HT1080 (cell line): ENCODE measurements at regions not wholly inside any gene's neighbourhood (a gene's known extent, or its start where the extent isn't known, plus 50 kb on each side); places are given as distances from the start of the nearest gene placed in this dataset.

ENCODE experiments used
- DNase-seq: peaks from one replicate; pipeline ENCODE4 v3.0.0-alpha.2; 2015; ENCODE audit warnings: low read depth

DNA sequence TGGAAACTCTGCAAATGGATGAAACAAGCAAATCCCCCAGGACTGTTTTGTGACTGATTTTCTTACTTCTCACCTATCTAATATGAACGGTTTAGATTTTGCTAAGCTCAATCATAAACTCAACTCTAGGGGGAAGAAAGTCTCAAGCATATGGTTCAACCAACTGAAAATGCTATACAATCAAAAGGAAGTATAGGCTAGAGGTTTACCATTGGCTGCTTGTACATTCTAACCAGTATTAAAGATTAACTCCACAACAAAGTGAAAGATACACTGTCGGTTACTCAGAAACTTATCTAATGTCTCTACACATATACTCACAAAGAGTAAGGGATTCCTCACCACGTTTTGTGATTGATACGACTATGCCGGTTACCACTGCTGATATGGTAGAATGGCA lies 281.8 kb upstream of the SOX5 start:
- no peak for DNase-seq

DNA sequence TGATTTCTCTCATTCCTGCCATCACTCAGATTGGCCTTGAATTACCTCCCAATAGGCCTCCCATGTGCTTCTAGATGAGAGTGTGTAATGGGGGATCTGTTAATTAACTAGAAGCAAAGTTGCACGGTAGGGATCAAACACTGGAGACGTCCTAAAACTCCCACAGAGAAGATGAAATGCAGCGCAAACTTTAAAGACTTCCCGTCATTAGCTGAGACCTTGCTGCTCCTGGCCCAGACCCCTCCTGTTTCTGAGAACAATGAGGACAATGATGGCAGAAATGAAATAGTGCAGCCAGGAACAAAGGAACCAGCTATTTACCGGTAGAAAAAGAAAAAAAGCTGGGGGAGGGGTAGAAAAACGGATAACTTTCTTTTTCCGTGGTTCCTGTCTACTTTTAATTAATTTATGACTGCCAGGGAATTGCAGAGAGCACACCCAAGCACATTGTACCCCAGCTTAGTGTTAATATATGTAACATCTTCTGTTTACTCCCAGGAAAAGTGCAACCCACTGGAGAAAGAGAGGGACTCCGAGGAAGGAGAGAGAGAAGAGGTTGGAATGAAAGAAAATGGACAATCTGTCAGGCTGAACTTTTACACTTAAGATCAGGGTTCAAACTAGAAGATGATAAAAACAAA lies 280.7 kb upstream of the SOX5 start:
- DNase-seq = no peak

DNA sequence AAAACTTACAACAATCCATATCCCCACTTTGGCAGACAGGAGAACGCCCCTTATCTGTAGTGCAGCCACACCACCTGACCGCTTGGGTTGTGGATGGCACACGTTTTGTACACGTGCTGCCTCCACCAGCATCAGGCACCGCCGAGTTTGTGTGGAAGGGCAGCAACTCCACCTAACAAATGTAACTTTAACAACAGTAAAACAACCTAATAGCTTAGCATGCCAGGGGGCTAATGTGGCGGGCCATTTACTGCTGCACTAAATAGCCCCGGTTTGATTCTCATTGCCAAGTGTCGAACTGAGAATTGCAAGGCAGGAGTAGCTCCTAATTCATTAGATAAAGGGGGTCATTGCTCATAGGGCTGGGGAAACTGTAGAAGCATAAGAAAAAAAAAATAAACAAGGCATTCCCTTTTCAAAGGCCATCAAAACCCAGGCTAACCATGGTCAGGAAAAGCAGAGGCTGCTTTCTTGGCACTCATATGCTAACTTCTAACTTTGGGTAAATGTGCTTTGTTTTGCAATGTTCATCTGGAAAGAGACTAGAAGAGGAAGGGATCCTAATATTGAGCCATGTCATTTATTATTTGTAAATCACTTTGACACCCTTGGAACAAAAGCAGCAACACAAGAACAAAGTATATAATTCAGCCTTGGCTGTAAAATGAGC lies 279.7 kb upstream of the SOX5 start:
- no peak for DNase-seq

DNA sequence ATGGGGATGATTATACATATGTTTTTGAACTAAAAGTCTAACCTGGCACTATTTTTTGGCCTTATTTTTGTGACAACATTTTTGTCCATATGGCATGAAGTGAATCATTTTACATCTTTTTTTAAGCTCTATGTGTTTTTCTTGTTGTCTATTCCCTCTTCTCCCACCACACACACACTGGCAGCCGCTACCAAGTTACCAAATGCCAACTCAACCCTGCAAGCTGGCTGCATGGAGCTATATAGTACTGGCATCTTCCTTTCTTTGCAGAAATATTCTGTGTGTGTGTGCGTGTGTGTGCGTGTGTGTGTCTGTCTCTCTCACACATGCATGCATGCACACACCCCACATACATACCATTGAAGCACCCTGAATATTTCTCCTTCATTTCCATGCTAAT lies 278.9 kb upstream of the SOX5 start:
- no peak for DNase-seq

GRCh38 chr12:24227551-24227950 lies 278.1 kb upstream of the SOX5 start:
- DNase-seq = no peak

DNA sequence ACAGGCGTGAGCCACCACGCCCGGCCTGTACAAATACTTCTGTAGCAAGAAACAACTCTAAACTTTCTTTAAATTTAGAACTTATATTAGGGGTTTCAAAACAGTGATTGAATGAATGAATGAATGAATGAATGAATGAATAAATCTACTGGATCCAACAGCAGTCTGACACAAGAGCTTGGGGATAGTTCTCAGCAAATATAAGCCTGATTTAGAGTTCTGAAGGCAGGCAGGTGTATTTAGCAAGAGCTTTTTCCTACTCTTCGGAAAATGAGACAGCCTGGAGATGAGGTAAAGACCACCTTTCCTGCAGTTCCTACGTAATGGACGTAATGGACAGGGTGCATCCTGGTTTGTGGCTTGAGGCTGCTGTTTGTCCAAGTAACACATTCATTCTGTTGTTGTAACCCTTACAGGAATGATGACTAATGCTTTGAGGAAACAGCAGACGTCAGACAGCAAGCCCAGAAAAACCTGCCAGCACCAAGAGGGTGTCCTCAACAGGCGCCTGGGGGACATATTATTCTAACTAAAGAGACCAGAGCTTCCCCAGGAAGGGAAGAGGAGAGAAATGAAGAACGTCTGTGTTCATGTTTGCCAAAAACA lies 277.4 kb upstream of the SOX5 start:
- peak; percentile 64 for DNase-seq

- DNase-seq = no peak
Measured at GRCh38 chr12:24224401-24224800, 274.9 kb upstream of the SOX5 start.

DNA sequence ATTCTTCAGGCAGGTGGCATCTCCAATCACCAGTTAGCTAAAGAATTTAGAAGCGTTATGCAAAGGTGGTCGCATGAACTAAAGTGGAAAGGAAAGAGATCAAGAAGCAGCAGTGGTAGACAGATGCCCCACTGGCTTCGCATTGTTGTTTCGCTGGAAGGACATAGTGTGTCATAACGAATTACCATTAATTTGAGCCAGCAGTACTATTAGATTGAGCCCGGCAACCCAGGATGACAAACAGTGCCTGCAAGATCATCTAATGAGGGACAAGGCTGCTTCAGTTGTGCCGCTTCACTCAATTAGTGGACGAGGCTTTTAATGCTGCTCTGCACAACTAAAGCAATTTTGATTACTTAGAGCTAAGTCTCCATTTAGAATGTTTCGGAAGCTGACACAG lies 274.5 kb upstream of the SOX5 start:
- no peak for DNase-seq

DNA sequence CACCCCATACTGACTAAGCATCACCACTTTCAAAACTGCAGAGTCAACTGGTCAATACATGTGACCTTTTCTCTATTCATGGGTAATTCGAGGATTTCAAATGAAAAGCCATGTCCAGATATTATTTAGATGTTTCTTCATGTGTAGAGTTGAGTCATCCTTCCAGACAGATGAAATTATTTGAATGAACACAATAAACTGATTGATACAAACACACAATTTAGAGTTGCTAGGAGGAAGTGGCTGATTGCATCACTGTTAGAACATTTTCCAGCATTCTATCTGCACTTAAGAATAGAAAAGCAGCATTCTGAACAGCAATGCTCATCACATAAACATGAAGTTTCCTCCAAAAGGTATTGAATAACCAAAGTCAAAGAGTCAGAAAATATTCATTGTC lies 273.5 kb upstream of the SOX5 start:
- peak; percentile 48 for DNase-seq

GRCh38 chr12:24212496-24212895 lies 263.0 kb upstream of the SOX5 start:
- DNase-seq = no peak

GRCh38 chr12:24206621-24207020 lies 257.2 kb upstream of the SOX5 start:
- no peak for DNase-seq

DNA sequence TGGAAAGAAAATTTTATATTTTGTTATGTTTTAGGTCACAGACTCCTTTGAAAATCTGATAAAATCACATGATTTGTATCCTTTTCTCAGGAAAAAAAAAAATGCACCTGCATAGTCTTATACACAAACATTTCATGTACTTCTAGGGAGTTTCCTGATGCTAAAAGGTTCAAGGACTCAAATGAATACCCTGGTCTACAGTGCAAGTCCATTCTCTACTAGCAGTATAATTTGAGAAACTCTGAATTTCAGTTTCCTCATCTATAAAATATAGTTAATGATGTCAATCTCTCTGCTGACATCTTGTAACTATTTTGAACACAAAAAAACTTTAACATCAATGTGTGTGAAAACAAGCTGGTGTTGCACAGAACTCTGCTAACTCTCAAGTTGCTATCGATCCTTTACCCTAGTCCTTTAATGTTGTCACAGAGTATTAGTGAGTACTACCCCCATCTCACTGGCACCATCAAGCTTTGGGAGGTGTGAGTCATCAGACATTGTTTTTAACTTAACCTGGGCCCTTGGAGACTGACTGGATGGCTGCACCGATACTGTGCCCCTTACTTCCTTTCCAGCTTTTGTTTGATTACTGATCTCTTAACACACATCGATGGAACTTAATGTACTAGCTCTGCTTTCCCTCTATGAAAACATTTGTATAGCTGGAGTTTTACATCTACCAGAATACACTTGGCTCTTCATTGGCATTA lies 251.9 kb upstream of the SOX5 start:
- peak; percentile 1 for DNase-seq

GRCh38 chr12:24200010-24200409 lies 250.5 kb upstream of the SOX5 start:
- DNase-seq = no peak

GRCh38 chr12:24198936-24199671 lies 249.6 kb upstream of the SOX5 start:
- DNase-seq = no peak

DNA sequence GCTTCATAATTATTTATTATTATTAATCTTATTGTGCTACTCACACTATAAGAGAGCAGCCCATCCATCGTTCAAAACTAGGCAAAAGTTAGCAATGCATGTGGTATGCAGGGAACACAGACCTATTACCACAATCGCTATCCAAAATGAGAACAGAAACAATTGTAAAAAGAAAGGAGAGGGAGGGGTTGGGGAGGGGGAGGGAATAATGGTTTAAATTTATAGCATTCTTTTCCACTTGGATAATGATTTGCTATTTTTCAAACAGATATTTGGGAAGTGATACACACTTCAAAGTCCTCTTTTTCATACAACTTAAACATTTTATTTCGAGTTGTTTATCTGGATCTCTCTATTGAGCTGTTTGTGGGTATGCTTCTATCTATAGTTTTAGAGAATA lies 248.6 kb upstream of the SOX5 start:
- DNase-seq = no peak

- DNase-seq = no peak
Measured at GRCh38 chr12:24197532-24197931, 248.1 kb upstream of the SOX5 start.

DNA sequence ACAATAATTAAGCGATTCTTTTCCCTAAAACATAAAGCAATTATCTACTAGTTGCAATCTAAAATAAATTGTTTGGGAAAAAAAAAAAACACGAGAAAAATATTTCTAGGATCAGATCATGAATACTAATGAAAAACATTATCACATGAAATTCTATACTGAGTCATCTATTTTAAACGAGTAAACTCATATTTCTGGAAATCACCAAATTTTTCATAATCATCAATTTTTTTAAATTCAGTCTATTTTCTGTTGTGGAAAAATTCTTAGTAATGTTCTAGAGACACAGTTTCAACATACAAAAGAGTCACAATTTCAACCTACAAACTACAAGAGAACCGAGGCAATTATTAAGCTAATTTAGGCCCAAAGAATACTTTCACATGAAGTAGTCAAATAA lies 245.6 kb upstream of the SOX5 start:
- DNase-seq = no peak

DNA sequence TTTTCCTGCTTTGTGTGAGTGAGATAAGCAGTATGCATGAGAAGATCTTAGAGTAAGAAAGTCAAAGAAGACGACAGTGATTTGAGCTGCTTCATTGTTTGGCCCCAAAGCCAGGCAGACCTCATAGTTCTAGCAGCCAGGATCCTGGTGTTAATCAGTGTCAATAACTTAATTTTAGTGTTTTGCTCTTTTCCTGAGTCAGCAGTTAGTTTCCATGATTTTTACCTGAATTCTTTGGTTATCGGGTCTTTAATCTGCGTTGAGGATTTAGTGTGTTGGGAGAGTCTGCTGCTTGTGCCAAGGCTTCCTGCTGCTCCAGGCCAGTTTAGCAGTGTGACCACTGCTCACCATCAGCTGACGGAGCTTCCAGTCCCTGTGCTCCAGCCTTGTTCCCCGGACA lies 241.6 kb upstream of the SOX5 start:
- DNase-seq = no peak

DNA sequence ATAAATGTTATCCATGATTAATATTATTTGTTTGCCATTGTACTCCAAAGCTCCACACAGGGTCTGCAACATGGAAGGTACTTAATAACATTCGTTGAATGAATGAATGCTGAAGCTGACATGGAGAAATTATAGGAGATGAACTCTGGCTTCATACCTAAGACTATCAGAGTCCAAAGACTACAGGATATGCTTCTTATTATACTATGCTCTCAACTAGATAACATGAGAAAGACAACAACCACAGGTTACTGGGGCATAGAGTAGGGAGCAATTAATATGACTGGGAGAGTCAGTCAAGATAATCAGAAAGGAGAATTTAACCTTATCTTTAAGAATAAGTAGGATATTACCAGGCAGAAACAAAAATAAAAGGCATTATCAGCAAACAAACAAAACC lies 236.3 kb upstream of the SOX5 start:
- no peak for DNase-seq

DNA sequence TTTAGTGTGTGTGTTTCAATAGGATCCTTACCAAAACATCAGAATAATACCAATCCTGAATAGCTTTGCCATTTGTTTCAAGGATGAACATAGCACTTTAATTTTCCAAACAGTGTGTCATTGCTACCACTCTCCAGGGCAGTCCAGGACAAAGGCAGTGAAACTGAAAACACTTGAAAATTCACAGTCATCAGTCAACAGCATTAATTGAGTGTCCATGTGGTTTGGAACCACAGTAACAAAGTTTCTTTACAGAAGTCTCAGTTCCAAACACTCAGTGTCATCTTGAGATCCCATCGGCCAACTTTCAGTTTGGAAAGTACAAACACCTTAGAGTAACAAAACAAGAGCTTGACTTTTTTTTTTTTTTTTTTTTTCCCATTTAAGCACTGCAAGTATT lies 228.4 kb upstream of the SOX5 start:
- DNase-seq = no peak

- no peak for DNase-seq
Measured at GRCh38 chr12:24175929-24176328, 226.5 kb upstream of the SOX5 start.

DNA sequence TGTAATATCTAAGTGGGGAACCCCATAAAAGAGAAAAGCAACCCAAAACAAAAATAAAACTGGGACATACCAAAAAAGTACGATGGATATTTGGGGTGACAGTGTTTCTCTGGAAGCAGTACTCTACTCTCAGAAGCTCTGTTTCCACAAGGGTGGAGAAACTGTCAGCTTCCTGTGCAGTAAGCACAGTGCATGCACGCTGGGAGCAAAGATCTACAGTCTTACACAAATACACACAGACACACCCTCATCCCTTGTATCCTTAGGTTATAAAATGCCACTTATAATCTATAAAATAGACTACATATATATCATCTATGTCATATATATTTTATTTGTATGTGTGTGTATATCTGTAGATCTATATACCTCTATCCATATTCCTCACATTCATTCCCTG lies 225.8 kb upstream of the SOX5 start:
- no peak for DNase-seq
